HepG2 (cell line): ENCODE measurements at regions not wholly inside any gene's neighbourhood (a gene's known extent, or its start where the extent isn't known, plus 50 kb on each side); places are given as distances from the start of the nearest gene placed in this dataset.

Source experiments
- CTCF ChIP-seq: sonication (generic); formaldehyde crosslinking; IDR thresholded peaks from 2 replicates; pipeline ENCODE4 v1.5.0; 2020; ENCODE audit warnings: mild to moderate bottlenecking, missing genetic modification reagents, moderate library complexity
- E2F1 ChIP-seq: sonication (generic); formaldehyde crosslinking; IDR thresholded peaks from 2 replicates; pipeline ENCODE4 v1.5.0; 2020; ENCODE audit warnings: missing genetic modification reagents
- EP300 ChIP-seq, 3 experiments: sonication (generic) in 1 of 3; formaldehyde crosslinking in 1 of 3; IDR thresholded peaks; 2 replicates each; pipeline versions ENCODE4 v1.5.1 to v1.6.1; 2011 to 2020; ENCODE audit warnings: low read depth in 2 of 3, low read length in 2 of 3, borderline replicate concordance in 1 of 3, improper control_type of control experiment in 1 of 3, mild to moderate bottlenecking in 1 of 3, missing genetic modification reagents in 1 of 3, moderate library complexity in 1 of 3
- EZH2 ChIP-seq: conservative IDR thresholded peaks from 2 replicates; pipeline ENCODE4 v1.6.1; 2012; ENCODE audit warnings: mild to moderate bottlenecking, low read depth, low read length, moderate library complexity
- IKZF1 ChIP-seq: fragments of 450-650 bp; IDR thresholded peaks from 2 replicates; pipeline ENCODE4 v1.7.1; 2016
- MXI1 ChIP-seq: IDR thresholded peaks from 3 replicates; pipeline ENCODE4 v1.6.1; 2012; ENCODE audit warnings: low read depth, low read length, inconsistent platforms, borderline replicate concordance
- NPAS2 ChIP-seq: sonication (generic); formaldehyde crosslinking; IDR thresholded peaks from 2 replicates; pipeline ENCODE4 v1.8.0; 2022; ENCODE audit warnings: mild to moderate bottlenecking, missing genetic modification reagents, borderline replicate concordance
- NR3C1 ChIP-seq: sonication (generic); formaldehyde crosslinking; IDR thresholded peaks from 2 replicates; pipeline ENCODE4 v1.4.0; 2020; ENCODE audit warnings: missing genetic modification reagents
- RFX5 ChIP-seq: IDR thresholded peaks from 2 replicates; pipeline ENCODE4 v1.6.1; 2011; ENCODE audit warnings: low read depth, low read length, improper control_type of control experiment
- USF2 ChIP-seq, 2 experiments: sonication (generic) in 1 of 2; formaldehyde crosslinking in 1 of 2; IDR thresholded peaks; 2 replicates each; pipeline versions ENCODE4 v1.5.1 to v1.6.1; 2011 to 2020; ENCODE audit warnings: borderline replicate concordance in 1 of 2, low read depth in 1 of 2, low read length in 1 of 2, mild to moderate bottlenecking in 1 of 2, missing genetic modification reagents in 1 of 2, moderate library complexity in 1 of 2

- TF ChIP-seq CTCF (CRISPR knock-in tag): no peak
- TF ChIP-seq NPAS2 (CRISPR knock-in tag): no peak
- no peak for TF ChIP-seq E2F1
- no peak for TF ChIP-seq USF2 (IDR thresholded peaks at IDR 0.05; ENCODE audit: low read depth, low read length)
- TF ChIP-seq USF2 (CRISPR knock-in tag; IDR thresholded peaks at IDR 0.05; ENCODE audit: borderline replicate concordance): no peak
- TF ChIP-seq IKZF1: no peak
- no peak for TF ChIP-seq EZH2
- no peak for TF ChIP-seq MXI1
- no peak for TF ChIP-seq NR3C1 (CRISPR knock-in tag)
- no peak for TF ChIP-seq RFX5
- no peak for TF ChIP-seq EP300 (IDR thresholded peaks at IDR 0.05; ENCODE audit: low read depth in 2 of 2, low read length in 2 of 2)
- TF ChIP-seq EP300 (CRISPR knock-in tag; IDR thresholded peaks at IDR 0.05; ENCODE audit: borderline replicate concordance): no peak
Observed at GRCh38 chr6:159359581-159360297, 190.5 kb downstream of the FNDC1 start.
